ENCODE measurements at regions not wholly inside any gene's neighbourhood (a gene's known extent, or its start where the extent isn't known, plus 50 kb on each side); places are given as distances from the start of the nearest gene placed in this dataset.

DNA sequence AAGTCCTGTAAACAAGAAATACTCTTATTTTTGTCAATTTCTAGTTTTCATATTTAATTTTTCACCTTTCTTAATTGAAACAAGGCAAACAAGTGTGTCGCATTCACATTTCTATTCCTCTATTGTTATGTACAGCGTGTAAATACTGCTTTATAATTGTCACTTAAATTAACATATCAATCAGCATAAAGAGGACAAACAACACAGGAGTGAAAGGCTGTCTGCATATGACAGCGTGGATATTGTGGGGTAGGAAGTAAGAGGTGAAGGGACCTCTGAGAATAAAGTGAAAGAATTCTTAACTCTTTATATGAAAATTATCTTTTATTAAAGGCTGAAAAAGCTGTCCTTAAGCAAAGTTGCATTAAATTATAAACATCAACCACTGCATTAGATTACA is 797.9 kb upstream of the COBL start:
- H2AFZ ChIP-seq (ENCODE audit: low read length) = peak overlapping the region; percentile 87; the same call in 1 of the 2 replicates
- no peaks in the 10 kb centered on the region for H3K27me3 ChIP-seq (ENCODE audit: insufficient read depth, low read length)
- H3K9ac ChIP-seq (ENCODE audit: low read length) = no peak overlapping the region
- no peaks in the 10 kb centered on the region for H3K9me3 ChIP-seq (ENCODE audit: low read length)
- TF ChIP-seq, protein P1, sequence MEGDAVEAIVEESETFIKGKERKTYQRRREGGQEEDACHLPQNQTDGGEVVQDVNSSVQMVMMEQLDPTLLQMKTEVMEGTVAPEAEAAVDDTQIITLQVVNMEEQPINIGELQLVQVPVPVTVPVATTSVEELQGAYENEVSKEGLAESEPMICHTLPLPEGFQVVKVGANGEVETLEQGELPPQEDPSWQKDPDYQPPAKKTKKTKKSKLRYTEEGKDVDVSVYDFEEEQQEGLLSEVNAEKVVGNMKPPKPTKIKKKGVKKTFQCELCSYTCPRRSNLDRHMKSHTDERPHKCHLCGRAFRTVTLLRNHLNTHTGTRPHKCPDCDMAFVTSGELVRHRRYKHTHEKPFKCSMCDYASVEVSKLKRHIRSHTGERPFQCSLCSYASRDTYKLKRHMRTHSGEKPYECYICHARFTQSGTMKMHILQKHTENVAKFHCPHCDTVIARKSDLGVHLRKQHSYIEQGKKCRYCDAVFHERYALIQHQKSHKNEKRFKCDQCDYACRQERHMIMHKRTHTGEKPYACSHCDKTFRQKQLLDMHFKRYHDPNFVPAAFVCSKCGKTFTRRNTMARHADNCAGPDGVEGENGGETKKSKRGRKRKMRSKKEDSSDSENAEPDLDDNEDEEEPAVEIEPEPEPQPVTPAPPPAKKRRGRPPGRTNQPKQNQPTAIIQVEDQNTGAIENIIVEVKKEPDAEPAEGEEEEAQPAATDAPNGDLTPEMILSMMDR (IDR thresholded peaks at IDR 0.05; ENCODE audit: low read length) = no peak
- TF ChIP-seq EZH2 (IDR thresholded peaks at IDR 0.05; ENCODE audit: borderline replicate concordance, low read length) = no peak
- H3K36me3 ChIP-seq (ENCODE audit: insufficient read depth, low read length) = no peaks in the 10 kb centered on the region
- H3K4me2 ChIP-seq (ENCODE audit: low read length) = no peak overlapping the region
- no peaks in the 10 kb centered on the region for H3K9me2 ChIP-seq (ENCODE audit: low read depth, low read length)
- no peaks in the 10 kb centered on the region for H4K20me1 ChIP-seq (ENCODE audit: insufficient read depth, low read length)
- no peaks in the 10 kb centered on the region for H3K79me2 ChIP-seq (ENCODE audit: insufficient read depth, low read length)
- H3K4me1 ChIP-seq (ENCODE audit: insufficient read depth, low read length, severe bottlenecking) = peaks cover 57% of the 10 kb centered on the region
- H3F3A ChIP-seq (ENCODE audit: insufficient read depth, low read length) = no peaks in the 10 kb centered on the region
- no peak overlapping the region for H3K4me3 ChIP-seq (ENCODE audit: low read depth, low read length, poor library complexity, severe bottlenecking)
- no peak overlapping the region for H3K27ac ChIP-seq (ENCODE audit: low read depth, low read length, poor library complexity, severe bottlenecking)

DNA sequence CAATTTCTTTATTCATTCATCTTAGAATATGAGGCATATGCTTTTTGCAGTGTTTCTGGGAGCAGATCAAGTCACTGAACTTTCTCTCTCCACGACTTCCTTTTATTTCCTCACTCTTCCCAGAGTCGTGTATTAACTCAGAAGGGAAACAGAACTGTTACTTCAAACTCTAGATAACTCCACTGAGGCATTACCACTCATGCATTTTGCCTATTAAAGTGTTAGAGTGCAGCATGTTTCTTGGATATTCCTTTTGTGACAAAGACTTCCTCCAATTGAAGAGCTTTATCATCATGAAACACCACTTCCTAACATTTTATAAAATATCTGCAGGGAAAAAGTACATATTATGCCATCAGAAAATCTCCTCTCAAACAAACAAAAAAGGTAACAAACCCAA is 797.4 kb upstream of the COBL start:
- H3K36me3 ChIP-seq (ENCODE audit: insufficient read depth, low read length) = no peaks in the 10 kb centered on the region
- H3K9me2 ChIP-seq (ENCODE audit: low read depth, low read length) = no peaks in the 10 kb centered on the region
- no peaks in the 10 kb centered on the region for H3K27me3 ChIP-seq (ENCODE audit: insufficient read depth, low read length)
- H3K4me3 ChIP-seq (ENCODE audit: low read depth, low read length, poor library complexity, severe bottlenecking) = no peak overlapping the region
- no peak overlapping the region for H3K4me2 ChIP-seq (ENCODE audit: low read length)
- no peaks in the 10 kb centered on the region for H3K9me3 ChIP-seq (ENCODE audit: low read length)
- H3K27ac ChIP-seq (ENCODE audit: low read depth, low read length, poor library complexity, severe bottlenecking) = no peak overlapping the region
- H3K79me2 ChIP-seq (ENCODE audit: insufficient read depth, low read length) = no peaks in the 10 kb centered on the region
- H3K9ac ChIP-seq (ENCODE audit: low read length) = no peak overlapping the region
- H3F3A ChIP-seq (ENCODE audit: insufficient read depth, low read length) = no peaks in the 10 kb centered on the region
- no peaks in the 10 kb centered on the region for H4K20me1 ChIP-seq (ENCODE audit: insufficient read depth, low read length)
- TF ChIP-seq, protein P1 (IDR thresholded peaks at IDR 0.05; ENCODE audit: low read length) = no peak
- no peak for TF ChIP-seq EZH2 (IDR thresholded peaks at IDR 0.05; ENCODE audit: borderline replicate concordance, low read length)
- H3K4me1 ChIP-seq (ENCODE audit: insufficient read depth, low read length, severe bottlenecking) = peaks cover 60% of the 10 kb centered on the region
- peak overlapping the region; percentile 87; the same call in 1 of the 2 replicates for H2AFZ ChIP-seq (ENCODE audit: low read length)

- Histone ChIP-seq H3K9ac (ENCODE audit: low read length) (no peak overlapping the region), H3K4me2 (ENCODE audit: low read length) (no peak overlapping the region), H3F3A (ENCODE audit: insufficient read depth, low read length) (no peaks in the 10 kb centered on the region), H3K27ac (ENCODE audit: low read depth, low read length, poor library complexity, severe bottlenecking) (no peak overlapping the region), H2AFZ (ENCODE audit: low read length) (no peak overlapping the region), H3K4me3 (ENCODE audit: low read depth, low read length, poor library complexity, severe bottlenecking) (no peak overlapping the region), H3K79me2 (ENCODE audit: insufficient read depth, low read length) (no peaks in the 10 kb centered on the region), H3K9me2 (ENCODE audit: low read depth, low read length) (no peaks in the 10 kb centered on the region), H3K27me3 (ENCODE audit: insufficient read depth, low read length) (no peaks in the 10 kb centered on the region), H3K36me3 (ENCODE audit: insufficient read depth, low read length) (no peaks in the 10 kb centered on the region), H4K20me1 (ENCODE audit: insufficient read depth, low read length) (no peaks in the 10 kb centered on the region), H3K9me3 (ENCODE audit: low read length) (no peaks in the 10 kb centered on the region), H3K4me1 (ENCODE audit: insufficient read depth, low read length, severe bottlenecking) (peaks cover 18% of the 10 kb centered on the region)
- TF ChIP-seq, protein P1 (IDR thresholded peaks at IDR 0.05; ENCODE audit: low read length) = no peak
- no peak for TF ChIP-seq EZH2 (IDR thresholded peaks at IDR 0.05; ENCODE audit: borderline replicate concordance, low read length)
Observed at GRCh38 chr7:52107355-52107754, 790.7 kb upstream of the COBL start.

Measured in OCI-LY1 (cell line).